Stimulated activated naive CD8-positive, alpha-beta T cell treated with anti-CD3 and anti-CD28 coated beads, Interleukin-15, amount 100 ng/mL, for 72 hours (primary cell): ENCODE measurements at regions not wholly inside any gene's neighbourhood (a gene's known extent, or its start where the extent isn't known, plus 50 kb on each side); places are given as distances from the start of the nearest gene placed in this dataset.

ENCODE experiments used
- ATAC-seq: fragments of 150-1000 bp; cut with Tn5 transposase; 2 replicates; pipeline ENCODE4 v1.10.0; 2021; ENCODE audit warnings: mild to moderate bottlenecking, moderate library complexity
- DNase-seq, 2 donors: peaks; one replicate each; pipeline ENCODE4 v3.0.0; 2021 to 2022
- H3K27ac Mint-ChIP-seq, 2 donors: one replicate each; pipeline ENCODE4 v1.8.0; 2022; ENCODE audit warnings: mild to moderate bottlenecking in 2 of 2, mixed read lengths in 2 of 2, moderate library complexity in 2 of 2
- H3K27me3 Mint-ChIP-seq: one replicate; pipeline ENCODE4 v1.8.0; 2022; ENCODE audit warnings: mixed read lengths
- H3K4me1 Mint-ChIP-seq: one replicate; pipeline ENCODE4 v1.8.0; 2022; ENCODE audit warnings: mild to moderate bottlenecking, mixed read lengths
- H3K4me3 Mint-ChIP-seq, 2 donors: one replicate each; pipeline ENCODE4 v1.8.0; 2022; ENCODE audit warnings: mild to moderate bottlenecking in 2 of 2, mixed read lengths in 2 of 2, moderate library complexity in 1 of 2
- H3K9me3 Mint-ChIP-seq, 2 donors: one replicate each; pipeline ENCODE4 v1.8.0; 2022; ENCODE audit warnings: mixed read lengths in 2 of 2

DNA sequence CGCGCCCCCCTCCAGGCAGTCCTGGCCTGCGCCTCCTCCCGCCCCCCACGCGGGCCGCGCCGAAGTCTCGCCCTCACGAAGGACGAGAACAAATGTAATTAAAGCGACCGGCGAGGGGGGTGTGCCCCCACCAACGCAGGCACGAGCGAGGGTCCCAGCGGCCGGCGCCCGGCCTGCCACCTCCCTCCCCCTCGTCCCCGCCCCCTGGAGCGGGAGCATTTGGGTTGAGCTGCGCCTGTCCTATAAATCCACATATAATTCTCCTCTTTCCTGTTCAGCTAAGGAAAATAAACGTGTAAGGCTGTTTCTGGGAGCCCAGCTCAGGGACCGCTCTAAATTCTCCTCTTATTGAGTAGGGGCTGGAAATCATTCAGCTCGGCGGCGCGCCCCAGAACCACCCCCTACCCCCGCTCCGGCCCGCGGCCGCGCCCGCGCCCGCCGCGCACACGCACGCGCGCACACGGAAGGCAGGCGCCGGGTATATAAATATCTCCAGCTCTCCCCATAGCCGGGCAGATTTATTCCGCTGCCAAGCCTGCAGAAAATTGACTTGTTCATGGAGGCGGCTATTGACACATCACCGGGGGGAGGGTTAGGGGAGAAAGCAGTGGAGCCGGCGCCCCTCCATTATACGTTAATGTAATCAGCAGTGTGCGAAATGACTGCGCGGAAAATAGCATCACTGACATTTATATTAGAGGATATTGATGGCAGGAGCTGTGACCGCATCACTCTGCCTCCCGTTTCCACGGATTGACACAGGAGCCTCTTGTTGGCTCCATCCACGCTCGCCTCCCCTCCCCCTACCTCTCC is 61.6 kb upstream of the BTRC start:
- Mint-ChIP-seq H3K27ac (no peak overlapping the region), H3K4me1 (peaks cover 25% of the 10 kb centered on the region), H3K9me3 (no peaks in the 10 kb centered on the region), H3K27me3 (peaks cover 94% of the 10 kb centered on the region), H3K4me3 (peak overlapping the region; percentile 86 to 95)
- peak; percentile 27 for ATAC-seq
- DNase-seq: no peak

DNA sequence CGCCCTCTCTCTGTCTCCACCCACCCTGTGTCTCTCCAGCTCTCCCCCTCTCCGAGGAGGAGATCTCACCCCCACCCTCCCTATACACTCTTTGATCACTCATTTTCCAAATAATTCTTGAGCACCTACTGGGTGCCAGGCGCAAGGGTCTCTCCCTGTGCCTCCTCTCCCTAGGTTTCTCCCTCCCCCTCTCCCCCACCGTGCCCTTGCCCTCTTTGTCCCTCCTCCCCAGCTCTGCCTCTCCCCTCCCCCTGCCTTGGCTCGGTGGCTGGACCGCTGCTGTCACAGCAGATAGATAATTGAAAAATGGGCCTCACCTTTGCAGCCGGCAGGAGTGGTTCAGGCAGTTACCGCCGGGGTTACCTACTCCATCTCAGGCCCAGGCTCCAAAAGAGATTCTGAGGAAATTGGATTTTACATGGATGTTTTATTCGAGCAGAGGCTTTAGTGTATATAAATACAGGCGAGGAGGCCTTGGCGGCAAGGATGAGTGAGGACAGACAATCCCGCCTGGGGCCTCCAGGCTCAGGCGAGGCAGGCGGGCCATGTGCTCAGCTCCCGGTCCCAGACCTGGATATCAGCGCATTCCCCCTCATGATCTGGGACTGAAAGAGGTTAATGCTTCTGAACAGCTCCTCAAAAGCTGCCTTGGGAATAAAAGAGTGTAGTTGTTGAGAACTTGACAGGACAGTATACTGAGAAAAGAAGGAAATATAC is 60.8 kb upstream of the BTRC start:
- peaks cover 28% of the 10 kb centered on the region for H3K4me1 Mint-ChIP-seq
- peaks cover 94% of the 10 kb centered on the region for H3K27me3 Mint-ChIP-seq
- H3K27ac Mint-ChIP-seq: no peak overlapping the region
- ATAC-seq: peak; percentile 16
- no peaks in the 10 kb centered on the region for H3K9me3 Mint-ChIP-seq
- DNase-seq: no peak
- H3K4me3 Mint-ChIP-seq: peak overlapping the region; percentile 86 to 95

GRCh38 chr10:101294109-101294508 is 59.9 kb upstream of the BTRC start:
- Mint-ChIP-seq H3K27me3 (peaks cover 95% of the 10 kb centered on the region), H3K27ac (no peak overlapping the region)

GRCh38 chr10:101295261-101295660 is 58.7 kb upstream of the BTRC start:
- ATAC-seq: no peak
- no peak for DNase-seq
- no peak overlapping the region for H3K4me3 Mint-ChIP-seq
- no peak overlapping the region for H3K27ac Mint-ChIP-seq
- H3K4me1 Mint-ChIP-seq: peaks cover 29% of the 10 kb centered on the region
- no peaks in the 10 kb centered on the region for H3K9me3 Mint-ChIP-seq
- peaks cover 88% of the 10 kb centered on the region for H3K27me3 Mint-ChIP-seq

More at GRCh38 chr10:101294109-101294508, 59.9 kb upstream of the BTRC start:
- Mint-ChIP-seq H3K4me1 (peaks cover 29% of the 10 kb centered on the region), H3K4me3 (no peak overlapping the region), H3K9me3 (no peaks in the 10 kb centered on the region)
- no peak for DNase-seq
- no peak for ATAC-seq

GRCh38 chr10:101297901-101298486 is 56.0 kb upstream of the BTRC start:
- H3K4me1 Mint-ChIP-seq: peaks cover 8% of the 10 kb centered on the region
- no peak overlapping the region for H3K27ac Mint-ChIP-seq
- H3K9me3 Mint-ChIP-seq: no peaks in the 10 kb centered on the region
- peak; percentile 69 to 71 for DNase-seq
- H3K4me3 Mint-ChIP-seq: no peak overlapping the region
- ATAC-seq: peak; percentile 84
- peaks cover 78% of the 10 kb centered on the region for H3K27me3 Mint-ChIP-seq

DNA sequence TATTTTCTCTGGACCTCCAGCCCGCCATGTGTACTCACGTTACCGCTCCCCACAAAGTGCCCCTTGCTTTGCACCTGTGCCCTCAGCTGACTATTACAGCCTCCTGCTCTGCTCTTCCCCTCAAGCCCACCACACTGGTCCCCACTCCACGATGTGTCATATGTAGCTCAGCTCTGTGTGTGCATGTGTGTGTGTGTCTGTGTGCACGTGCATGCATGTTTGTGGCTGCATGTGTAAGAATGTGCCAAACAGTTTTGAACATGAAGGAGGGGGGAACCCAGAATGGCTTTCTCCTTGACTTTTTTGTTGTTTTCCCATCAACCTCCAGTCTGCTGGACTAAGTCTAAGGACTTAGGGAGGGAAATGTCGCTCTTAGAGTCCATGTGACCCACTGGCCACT is 54.8 kb upstream of the BTRC start:
- H3K4me3 Mint-ChIP-seq: no peak overlapping the region
- DNase-seq (no peak), ATAC-seq (no peak)
- no peak overlapping the region for H3K27ac Mint-ChIP-seq
- peaks cover 78% of the 10 kb centered on the region for H3K27me3 Mint-ChIP-seq
- H3K9me3 Mint-ChIP-seq: no peaks in the 10 kb centered on the region
- H3K4me1 Mint-ChIP-seq: peaks cover 6% of the 10 kb centered on the region

DNA sequence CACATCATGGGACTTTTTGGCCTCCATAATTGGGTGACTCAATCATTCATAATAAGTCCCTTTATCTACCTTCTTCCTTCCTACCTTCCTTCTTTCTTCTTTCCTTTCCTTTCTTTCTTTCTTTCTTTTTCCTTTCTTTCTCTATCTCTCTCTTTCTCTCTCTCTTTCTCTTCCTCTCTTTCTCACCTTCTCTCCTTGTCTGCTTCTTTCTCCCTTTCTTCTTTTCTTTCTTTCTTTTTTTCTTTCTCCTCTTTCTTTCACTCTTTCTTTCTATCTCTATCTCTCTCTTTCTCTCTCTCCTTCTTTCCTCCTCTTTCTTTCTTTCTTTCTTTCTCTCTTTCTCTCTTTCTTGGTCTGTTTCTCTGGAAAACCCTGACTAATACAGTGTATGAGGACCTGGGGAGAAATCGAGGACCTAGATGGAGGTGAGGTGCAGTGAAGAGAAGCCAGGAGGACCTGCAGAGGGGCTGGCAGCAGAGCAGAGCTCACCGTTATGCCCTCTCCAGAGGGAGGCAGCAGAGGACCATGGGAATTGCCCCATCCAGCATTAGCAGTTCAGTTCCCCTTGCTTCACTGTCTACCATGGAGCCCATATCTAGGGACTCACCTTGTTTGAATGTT is 52.7 kb upstream of the BTRC start:
- Mint-ChIP-seq H3K27ac (no peak overlapping the region), H3K4me3 (no peak overlapping the region), H3K9me3 (no peaks in the 10 kb centered on the region), H3K4me1 (peaks cover 6% of the 10 kb centered on the region), H3K27me3 (peaks cover 74% of the 10 kb centered on the region)
- peak; percentile 82 for ATAC-seq
- peak; percentile 36 to 57 for DNase-seq

DNA sequence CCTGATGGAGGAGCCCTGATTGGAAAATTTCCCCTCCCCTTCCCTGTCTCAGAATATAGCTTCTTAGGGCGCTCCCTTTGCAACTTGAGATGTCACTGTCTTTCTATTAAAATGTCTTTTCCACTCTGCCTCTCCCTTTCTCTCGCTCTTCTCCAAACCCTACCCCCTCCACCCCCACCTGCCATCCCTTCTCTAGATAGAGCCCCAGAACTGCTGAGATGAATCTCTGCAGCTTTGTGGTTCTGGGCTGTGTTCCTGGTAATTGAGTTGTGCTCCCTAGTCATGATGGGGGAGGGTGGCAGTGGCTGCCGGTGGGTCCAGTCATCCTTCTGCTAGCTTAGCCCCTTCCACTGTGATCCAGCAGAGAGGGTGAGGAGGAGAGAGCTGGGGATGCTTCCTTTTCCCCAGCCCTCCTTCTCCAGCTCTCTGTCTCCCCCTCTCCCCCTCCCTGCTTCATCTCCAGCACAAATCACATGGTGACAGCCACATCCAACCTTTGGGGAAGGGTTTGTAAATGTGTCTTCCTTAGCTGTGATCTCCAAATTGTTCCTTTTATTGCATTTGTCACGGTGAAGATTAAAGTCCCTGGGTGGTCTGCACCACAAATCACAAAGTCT is 50.8 kb upstream of the BTRC start:
- DNase-seq (no peak), ATAC-seq (no peak)
- Mint-ChIP-seq H3K9me3 (no peaks in the 10 kb centered on the region), H3K4me1 (peaks cover under 1% of the 10 kb centered on the region), H3K4me3 (no peak overlapping the region), H3K27ac (no peak overlapping the region), H3K27me3 (peaks cover 76% of the 10 kb centered on the region)
